HCT116 (cell line): ENCODE measurements at regions not wholly inside any gene's neighbourhood (a gene's known extent, or its start where the extent isn't known, plus 50 kb on each side); places are given as distances from the start of the nearest gene placed in this dataset.

Experiments
- ATAC-seq: fragments of 200-7000 bp; cut with Tn5 transposase; 2 replicates; pipeline ENCODE4 v1.9.1; 2020; ENCODE audit warnings: mild to moderate bottlenecking, moderate library complexity
- BruUV-seq: library from RNA; stranded (reverse); fragments of 400-500 nt; replicated peaks from 2 replicates; lab custom pipeline; 2021; lab: Mats Ljungman, UMichigan
- CTCF ChIA-PET: fragments of 300-600 bp; sonication (Branson Sonifier 250); formaldehyde crosslinking; loops from one replicate; lab custom pipeline; 2021; ENCODE audit warnings: antibody characterized with exemption; lab: Charles Lee
- POLR2A ChIA-PET: fragments of 300-600, 350-600 bp; sonication (Branson Sonifier 250); formaldehyde crosslinking; loops from one replicate; lab custom pipeline; 2021; ENCODE audit warnings: antibody characterized with exemption; lab: Charles Lee
- RAD21 ChIA-PET, 2 experiments: fragments of 300-600 bp; sonication (Branson Sonifier 250); formaldehyde crosslinking; loops; one replicate each; lab custom pipeline; 2023; ENCODE audit warnings: low total read pairs in 2 of 2; ENCODE audit not compliant: uncharacterized antibody in 2 of 2, unreplicated experiment in 2 of 2, low non-redundant PET in 1 of 2; lab: Charles Lee
- DNase-seq: peaks from one replicate; pipeline ENCODE4 v3.0.0-alpha.2; 2010; ENCODE audit warnings: low read depth, low spot score
- H2AFZ ChIP-seq: fragments of 200-600 bp; shearing (Covaris generic), sonication (generic); 2 replicates; pipeline ENCODE4 v1.6.1; 2017; ENCODE audit warnings: low read depth, mixed run types, mixed read lengths, antibody characterized with exemption, low read length; ENCODE audit not compliant: poor library complexity, severe bottlenecking
- H3K27ac ChIP-seq: 2 replicates; pipeline ENCODE4 v1.5.1; 2012; ENCODE audit warnings: low read depth, low read length
- H3K27me3 ChIP-seq: fragments of 200-600 bp; sonication (generic); 2 replicates; pipeline ENCODE4 v1.6.1; 2016; ENCODE audit warnings: mixed run types, low read length, mixed read lengths; ENCODE audit not compliant: insufficient read depth
- H3K36me3 ChIP-seq, 2 experiments: fragments of 200-500 bp in 1 of 2; fragments of 200-600 bp in 1 of 2; sonication (Bioruptor generic) in 1 of 2; sonication (generic) in 1 of 2; 2 replicates each; pipeline versions ENCODE4 v1.5.1 to v1.6.1; 2014 to 2016; ENCODE audit warnings: low read length in 2 of 2, inconsistent platforms in 1 of 2, mixed read lengths in 1 of 2, mixed run types in 1 of 2; ENCODE audit not compliant: insufficient read depth in 2 of 2, control insufficient read depth in 1 of 2
- H3K4me1 ChIP-seq, 2 experiments: fragments of 200-600 bp in 1 of 2; sonication (generic) in 1 of 2; 2 replicates each; pipeline versions ENCODE4 v1.5.1 to v1.6.1; 2012 to 2017; ENCODE audit warnings: low read length in 2 of 2, inconsistent platforms in 1 of 2, mild to moderate bottlenecking in 1 of 2, mixed read lengths in 1 of 2, mixed run types in 1 of 2, moderate library complexity in 1 of 2; ENCODE audit not compliant: insufficient read depth in 2 of 2, control insufficient read depth in 1 of 2
- H3K4me2 ChIP-seq: fragments of 200-600 bp; sonication (generic); 2 replicates; pipeline ENCODE4 v1.6.1; 2017; ENCODE audit warnings: mixed run types, low read length, mixed read lengths
- H3K4me3 ChIP-seq, 2 experiments: fragments of 200-600 bp in 1 of 2; sonication (generic) in 1 of 2; replicated peaks in 1 of 2; 2 replicates each; pipeline ENCODE4 v1.5.1; 2011 to 2016; ENCODE audit warnings: low read length in 2 of 2, control low read depth in 1 of 2, low read depth in 1 of 2, mild to moderate bottlenecking in 1 of 2, mixed read lengths in 1 of 2, mixed run types in 1 of 2
- H3K79me2 ChIP-seq: fragments of 200-600 bp; sonication (generic); 2 replicates; pipeline ENCODE4 v1.6.1; 2017; ENCODE audit warnings: mild to moderate bottlenecking, mixed run types, low read length, moderate library complexity, mixed read lengths; ENCODE audit not compliant: insufficient read depth
- H3K9ac ChIP-seq: fragments of 200-600 bp; sonication (generic); 2 replicates; pipeline ENCODE4 v1.6.1; 2016; ENCODE audit warnings: low read length, mixed read lengths
- H3K9me2 ChIP-seq: fragments of 200-600 bp; sonication (generic), shearing (Covaris generic); 2 replicates; pipeline ENCODE4 v1.6.1; 2017; ENCODE audit warnings: mixed run types, mild to moderate bottlenecking, moderate library complexity; ENCODE audit not compliant: insufficient read depth
- H3K9me3 ChIP-seq, 2 experiments: fragments of 200-500 bp in 1 of 2; fragments of 200-600 bp in 1 of 2; sonication (Bioruptor generic) in 1 of 2; sonication (generic) in 1 of 2; 2 replicates each; pipeline ENCODE4 v1.6.1; 2014 to 2017; ENCODE audit warnings: low read length in 2 of 2, mixed read lengths in 2 of 2, inconsistent platforms in 1 of 2, low read depth in 1 of 2, mild to moderate bottlenecking in 1 of 2, mixed run types in 1 of 2, moderate library complexity in 1 of 2; ENCODE audit not compliant: control insufficient read depth in 1 of 2, insufficient read depth in 1 of 2
- H4K20me1 ChIP-seq: fragments of 200-600 bp; sonication (generic), shearing (Covaris generic); 2 replicates; pipeline ENCODE4 v1.6.1; 2017; ENCODE audit warnings: mixed run types, mild to moderate bottlenecking, moderate library complexity; ENCODE audit not compliant: insufficient read depth
- CEBPB ChIP-seq: IDR thresholded peaks from 2 replicates; pipeline ENCODE4 v1.6.1; 2012; ENCODE audit warnings: low read depth
- EGR1 ChIP-seq: IDR thresholded peaks from 2 replicates; pipeline ENCODE4 v1.6.1; 2012; ENCODE audit warnings: low read depth
- ELF1 ChIP-seq: IDR thresholded peaks from 2 replicates; pipeline ENCODE4 v1.6.1; 2012; ENCODE audit warnings: low read depth, borderline replicate concordance
- EZH2 ChIP-seq: fragments of 200-600 bp; sonication (generic); IDR thresholded peaks from 2 replicates; pipeline ENCODE4 v1.6.1; 2017; ENCODE audit warnings: antibody characterized with exemption, mixed run types
- EZH2phosphoT487 ChIP-seq: fragments of 200-600 bp; IDR thresholded peaks from 2 replicates; pipeline ENCODE4 v1.6.1; 2018; ENCODE audit warnings: antibody characterized with exemption, borderline replicate concordance
- POLR2A ChIP-seq: IDR thresholded peaks from 2 replicates; pipeline ENCODE4 v1.7.0; 2011; ENCODE audit warnings: borderline replicate concordance; ENCODE audit not compliant: insufficient read depth, insufficient read length; ENCODE audit errors: extremely low read depth
- POLR2AphosphoS5 ChIP-seq: IDR thresholded peaks from 2 replicates; pipeline ENCODE4 v1.6.1; 2011; ENCODE audit warnings: mild to moderate bottlenecking, low read depth, low read length, moderate library complexity
- RAD21 ChIP-seq: IDR thresholded peaks from 2 replicates; pipeline ENCODE4 v1.6.1; 2012; ENCODE audit warnings: low read depth, mild to moderate bottlenecking
- SIN3A ChIP-seq: IDR thresholded peaks from 2 replicates; pipeline ENCODE4 v1.6.1; 2012; ENCODE audit warnings: low read depth
- SRF ChIP-seq: IDR thresholded peaks from 2 replicates; pipeline ENCODE4 v1.6.1; 2012; ENCODE audit warnings: low read depth
- TCF7L2 ChIP-seq: IDR thresholded peaks from 2 replicates; pipeline ENCODE4 v1.7.0; 2011; ENCODE audit warnings: borderline replicate concordance, inconsistent platforms; ENCODE audit not compliant: insufficient read depth, insufficient read length; ENCODE audit errors: extremely low read depth
- ZFX ChIP-seq: fragments of 450-650 bp; IDR thresholded peaks from 2 replicates; pipeline ENCODE4 v1.6.1; 2017
- ZNF274 ChIP-seq: fragments of 200-500 bp; sonication (Bioruptor generic); IDR thresholded peaks from 2 replicates; pipeline ENCODE4 v1.6.1; 2014; ENCODE audit warnings: mild to moderate bottlenecking, low read depth, low read length, inconsistent platforms
- intact Hi-C: fragments of 100-400 bp; cut with micrococcal nuclease; formaldehyde crosslinking; loops from 2 replicates; pipeline ENCODE4 v1.10.0; 2022
- TF ChIP-seq, protein P1 (sequence below): IDR thresholded peaks from 2 replicates; pipeline ENCODE4 v1.6.1; 2012; ENCODE audit warnings: low read depth

DNA sequence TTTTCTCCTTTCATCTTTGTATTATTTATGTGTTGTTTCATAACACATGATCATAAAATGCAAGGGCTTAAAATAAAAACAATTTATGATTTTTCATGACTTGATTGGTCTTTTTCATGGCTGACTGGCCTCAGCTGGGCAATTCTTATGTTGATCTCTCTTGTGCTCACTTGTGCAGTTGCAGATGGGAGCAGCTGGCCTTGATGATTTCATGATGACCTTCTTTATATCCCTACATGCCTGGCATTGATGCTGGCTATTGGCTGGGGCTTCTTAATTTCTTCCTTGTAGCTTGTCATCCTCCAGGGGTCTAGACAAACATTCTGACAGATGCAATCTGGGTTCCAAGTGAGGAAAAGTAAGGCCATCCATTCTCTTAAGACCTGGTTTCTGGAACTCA is 1832.8 kb upstream of the FLRT2 start:
- no peak for TF ChIP-seq ELF1
- no peak for TF ChIP-seq EGR1
- no peak for TF ChIP-seq SIN3A
- no peak for TF ChIP-seq POLR2AphosphoS5
- no peak for TF ChIP-seq EZH2phosphoT487
- no peak for TF ChIP-seq ZFX
- no peak for TF ChIP-seq ZNF274
- TF ChIP-seq TCF7L2 = no peak
- no peak for TF ChIP-seq POLR2A
- H3K9me3 ChIP-seq = peaks cover 0 to 19% of the 10 kb centered on the region in 2 experiments; a peak in 2 of 4 replicates
- CTCF ChIA-PET = no interaction called here
- H3K27ac ChIP-seq = no peak overlapping the region
- H3K79me2 ChIP-seq = no peaks in the 10 kb centered on the region
- no peak overlapping the region for H2AFZ ChIP-seq
- POLR2A ChIA-PET = no interaction called here
- DNase-seq (no peak), ATAC-seq (no peak)
- H4K20me1 ChIP-seq = no peaks in the 10 kb centered on the region
- no peaks in the 10 kb centered on the region for H3K27me3 ChIP-seq
- no peaks in the 10 kb centered on the region for H3K9me2 ChIP-seq
- no peak overlapping the region for H3K4me2 ChIP-seq
- H3K9ac ChIP-seq = no peak overlapping the region
- no peak overlapping the region for H3K4me3 ChIP-seq
- no TSS peak for BruUV-seq
- H3K4me1 ChIP-seq = no peaks in the 10 kb centered on the region
- intact Hi-C loops = no loop called here
- no peaks in the 10 kb centered on the region for H3K36me3 ChIP-seq
- RAD21 ChIA-PET = no interaction called here

DNA sequence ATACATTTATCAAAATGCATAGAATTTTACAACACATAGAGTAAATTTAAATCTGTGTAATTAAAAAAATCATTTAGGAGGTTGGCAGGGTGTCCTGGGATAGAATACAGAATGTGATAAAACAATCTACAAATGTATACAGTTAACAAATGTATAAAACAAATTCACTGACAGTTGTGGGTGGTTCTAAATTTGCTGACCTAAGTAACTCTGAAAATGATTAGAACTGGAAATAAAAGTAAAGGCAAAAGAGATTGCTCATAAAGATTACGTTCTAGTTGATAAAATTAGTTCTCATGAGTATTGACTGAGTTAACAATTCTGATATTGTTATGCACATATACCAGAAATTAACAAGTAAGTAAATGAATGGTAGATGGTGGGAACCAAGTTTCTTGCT is 1827.3 kb upstream of the FLRT2 start:
- no peaks in the 10 kb centered on the region for H3K79me2 ChIP-seq
- no TSS peak for BruUV-seq
- no peaks in the 10 kb centered on the region for H4K20me1 ChIP-seq
- H3K9me2 ChIP-seq = no peaks in the 10 kb centered on the region
- no peaks in the 10 kb centered on the region for H3K4me1 ChIP-seq
- POLR2A ChIA-PET = no interaction called here
- RAD21 ChIA-PET = no interaction called here
- intact Hi-C loops = no loop called here
- no peaks in the 10 kb centered on the region for H3K27me3 ChIP-seq
- H2AFZ ChIP-seq = no peak overlapping the region
- TF ChIP-seq RAD21 (no peak), CEBPB (no peak), SRF (no peak), ZNF274 (no peak), SIN3A (no peak), EZH2 (no peak), EZH2phosphoT487 (no peak), EGR1 (no peak)
- TF ChIP-seq, protein P1, sequence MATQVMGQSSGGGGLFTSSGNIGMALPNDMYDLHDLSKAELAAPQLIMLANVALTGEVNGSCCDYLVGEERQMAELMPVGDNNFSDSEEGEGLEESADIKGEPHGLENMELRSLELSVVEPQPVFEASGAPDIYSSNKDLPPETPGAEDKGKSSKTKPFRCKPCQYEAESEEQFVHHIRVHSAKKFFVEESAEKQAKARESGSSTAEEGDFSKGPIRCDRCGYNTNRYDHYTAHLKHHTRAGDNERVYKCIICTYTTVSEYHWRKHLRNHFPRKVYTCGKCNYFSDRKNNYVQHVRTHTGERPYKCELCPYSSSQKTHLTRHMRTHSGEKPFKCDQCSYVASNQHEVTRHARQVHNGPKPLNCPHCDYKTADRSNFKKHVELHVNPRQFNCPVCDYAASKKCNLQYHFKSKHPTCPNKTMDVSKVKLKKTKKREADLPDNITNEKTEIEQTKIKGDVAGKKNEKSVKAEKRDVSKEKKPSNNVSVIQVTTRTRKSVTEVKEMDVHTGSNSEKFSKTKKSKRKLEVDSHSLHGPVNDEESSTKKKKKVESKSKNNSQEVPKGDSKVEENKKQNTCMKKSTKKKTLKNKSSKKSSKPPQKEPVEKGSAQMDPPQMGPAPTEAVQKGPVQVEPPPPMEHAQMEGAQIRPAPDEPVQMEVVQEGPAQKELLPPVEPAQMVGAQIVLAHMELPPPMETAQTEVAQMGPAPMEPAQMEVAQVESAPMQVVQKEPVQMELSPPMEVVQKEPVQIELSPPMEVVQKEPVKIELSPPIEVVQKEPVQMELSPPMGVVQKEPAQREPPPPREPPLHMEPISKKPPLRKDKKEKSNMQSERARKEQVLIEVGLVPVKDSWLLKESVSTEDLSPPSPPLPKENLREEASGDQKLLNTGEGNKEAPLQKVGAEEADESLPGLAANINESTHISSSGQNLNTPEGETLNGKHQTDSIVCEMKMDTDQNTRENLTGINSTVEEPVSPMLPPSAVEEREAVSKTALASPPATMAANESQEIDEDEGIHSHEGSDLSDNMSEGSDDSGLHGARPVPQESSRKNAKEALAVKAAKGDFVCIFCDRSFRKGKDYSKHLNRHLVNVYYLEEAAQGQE = no peak
- TF ChIP-seq, all 23 proteins: peak for 0
- no peak overlapping the region for H3K27ac ChIP-seq
- no peaks in the 10 kb centered on the region for H3K36me3 ChIP-seq
- CTCF ChIA-PET = no interaction called here
- no peak overlapping the region for H3K4me3 ChIP-seq
- no peak overlapping the region for H3K4me2 ChIP-seq
- H3K9me3 ChIP-seq = peaks cover 4 to 7% of the 10 kb centered on the region in 2 experiments; a peak in 2 of 4 replicates
- ATAC-seq (no peak), DNase-seq (no peak)
- no peak overlapping the region for H3K9ac ChIP-seq
